NOMO-1 treated with DMSO at 0.1 percent for 48 hours (cell line): ENCODE measurements at regions not wholly inside any gene's neighbourhood (a gene's known extent, or its start where the extent isn't known, plus 50 kb on each side); places are given as distances from the start of the nearest gene placed in this dataset.
"Not testable (repeated sequence)": the region's sequence is repeated elsewhere in the genome, so short reads cannot be mapped to it uniquely, and the experiment has no call there.

Experiments
- DNase-seq: peaks from one replicate; lab custom pipeline; 2025; ENCODE audit not compliant: unreplicated experiment; lab: John Stamatoyannopoulos, UW

GRCh38 chr1:208682664-208683013, 438.5 kb upstream of the PLXNA2 start:
- DNase-seq = no peak

GRCh38 chr1:208683141-208683540, 439.0 kb upstream of the PLXNA2 start:
- DNase-seq = no peak

- no peak for DNase-seq
Observed at GRCh38 chr1:208684192-208684591, 440.0 kb upstream of the PLXNA2 start.

- no peak for DNase-seq
Observed at GRCh38 chr1:208686592-208686991, 442.4 kb upstream of the PLXNA2 start.

- no peak for DNase-seq
Observed at GRCh38 chr1:208688656-208689315, 444.6 kb upstream of the PLXNA2 start.

GRCh38 chr1:208691012-208691411, 446.8 kb upstream of the PLXNA2 start:
- DNase-seq = no peak

- no peak for DNase-seq
Observed at GRCh38 chr1:208709981-208710380, 465.8 kb upstream of the PLXNA2 start.

- DNase-seq = no peak
Observed at GRCh38 chr1:208714323-208714722, 470.1 kb upstream of the PLXNA2 start.

- DNase-seq = no peak
Observed at GRCh38 chr1:208717525-208717924, 473.3 kb upstream of the PLXNA2 start.

- no peak for DNase-seq
Observed at GRCh38 chr1:208722592-208722991, 478.4 kb upstream of the PLXNA2 start.

- DNase-seq = peak; percentile 53
Observed at GRCh38 chr1:208724079-208724478, 479.9 kb upstream of the PLXNA2 start.

- no peak for DNase-seq
Observed at GRCh38 chr1:208728815-208729214, 484.6 kb upstream of the PLXNA2 start.

- DNase-seq = peak; percentile 16
Observed at GRCh38 chr1:208731981-208732821, 488.0 kb upstream of the PLXNA2 start.

GRCh38 chr1:208737161-208737560, 493.0 kb upstream of the PLXNA2 start:
- DNase-seq = no peak

- DNase-seq = no peak
Observed at GRCh38 chr1:208737922-208738321, 493.7 kb upstream of the PLXNA2 start.

- not testable (repeated sequence) for DNase-seq
Observed at GRCh38 chr1:208739636-208740035, 495.5 kb upstream of the PLXNA2 start.

GRCh38 chr1:208741296-208741695, 497.1 kb upstream of the PLXNA2 start:
- DNase-seq = no peak

GRCh38 chr1:208743361-208743760, 499.2 kb upstream of the PLXNA2 start:
- DNase-seq = no peak

GRCh38 chr1:208747979-208748378, 503.8 kb upstream of the PLXNA2 start:
- DNase-seq = no peak

- DNase-seq = no peak
Observed at GRCh38 chr1:208748387-208749165, 504.4 kb upstream of the PLXNA2 start.

GRCh38 chr1:208756339-208756981, 512.3 kb upstream of the PLXNA2 start:
- no peak for DNase-seq
